K562 (cell line): ENCODE measurements at regions not wholly inside any gene's neighbourhood (a gene's known extent, or its start where the extent isn't known, plus 50 kb on each side); places are given as distances from the start of the nearest gene placed in this dataset.

Source experiments
- CBFB ChIP-seq: sonication (generic); formaldehyde crosslinking; IDR thresholded peaks from 2 replicates; pipeline ENCODE4 v1.4.0; 2020; ENCODE audit warnings: mild to moderate bottlenecking, missing genetic modification reagents
- CHD7 ChIP-seq: fragments of 200-600 bp; sonication (generic); IDR thresholded peaks from one replicate; pipeline ENCODE4 v1.6.1; 2012; ENCODE audit warnings: mild to moderate bottlenecking, low read depth, low read length, inconsistent platforms
- CREB3L1 ChIP-seq: fragments of 450-650 bp; IDR thresholded peaks from 2 replicates; pipeline ENCODE4 v1.6.1; 2014; ENCODE audit warnings: low read depth, mild to moderate bottlenecking, moderate library complexity, borderline replicate concordance
- FOS ChIP-seq: IDR thresholded peaks from 3 replicates; pipeline ENCODE4 v1.6.1; 2011; ENCODE audit not compliant: insufficient read length; ENCODE audit errors: extremely low read depth
- FOXP4 ChIP-seq: sonication (generic); formaldehyde crosslinking; IDR thresholded peaks from 2 replicates; pipeline ENCODE4 v1.8.0; 2022; ENCODE audit warnings: mild to moderate bottlenecking, missing genetic modification reagents, borderline replicate concordance
- GATA2 ChIP-seq: sonication (generic); formaldehyde crosslinking; IDR thresholded peaks from 2 replicates; pipeline ENCODE4 v1.4.0; 2020; ENCODE audit warnings: mild to moderate bottlenecking, missing genetic modification reagents
- GTF2F1 ChIP-seq: IDR thresholded peaks from 2 replicates; pipeline ENCODE4 v1.6.1; 2011; ENCODE audit warnings: low read depth, low read length, improper control_type of control experiment
- HES1 ChIP-seq: fragments of 450-650 bp; IDR thresholded peaks from 2 replicates; pipeline ENCODE4 v1.6.1; 2016; ENCODE audit warnings: low read depth, mild to moderate bottlenecking, moderate library complexity
- KHSRP ChIP-seq: fragments of 450-650 bp; IDR thresholded peaks from 2 replicates; pipeline ENCODE4 v1.6.1; 2017
- UBTF ChIP-seq, 2 experiments: IDR thresholded peaks; 2 replicates each; pipeline ENCODE4 v1.6.1; 2012; ENCODE audit warnings: improper control_type of control experiment in 2 of 2, low read depth in 2 of 2, low read length in 2 of 2, borderline replicate concordance in 1 of 2
- ZNF77 ChIP-seq: fragments of 250-450 bp; sonication (Bioruptor Pico); IDR thresholded peaks from 2 replicates; pipeline ENCODE4 v1.5.0; 2020

GRCh38 chr12:68403296-68403695 is 71.1 kb upstream of the MDM1 start (continued):
- TF ChIP-seq CHD7 (no peak), CBFB (no peak), FOS (no peak), HES1 (no peak), ZNF77 (CRISPR knock-in tag) (no peak), FOXP4 (no peak), GATA2 (CRISPR knock-in tag) (no peak), CREB3L1 (no peak), GTF2F1 (no peak), KHSRP (no peak), UBTF (IDR thresholded peaks at IDR 0.05; ENCODE audit: borderline replicate concordance in 1 of 2, low read depth in 2 of 2, low read length in 2 of 2) (no peak)
